Colonic mucosa (tissue), 4 donors: ENCODE measurements at regions not wholly inside any gene's neighbourhood (a gene's known extent, or its start where the extent isn't known, plus 50 kb on each side); places are given as distances from the start of the nearest gene placed in this dataset.

Experiments used
- DNase-seq: peaks from one replicate; pipeline ENCODE4 v3.0.0-alpha.2; 2020
- H3K27ac ChIP-seq: fragments of 200-600 bp; one replicate; pipeline ENCODE4 v1.8.0; 2021
- H3K27me3 ChIP-seq: fragments of 200-600 bp; one replicate; pipeline ENCODE4 v1.8.0; 2021
- H3K36me3 ChIP-seq: fragments of 200-600 bp; one replicate; pipeline ENCODE4 v1.8.0; 2021
- H3K4me1 ChIP-seq: fragments of 200-600 bp; one replicate; pipeline ENCODE4 v1.8.0; 2021; ENCODE audit warnings: mild to moderate bottlenecking
- H3K4me3 ChIP-seq: fragments of 200-600 bp; one replicate; pipeline ENCODE4 v1.8.0; 2021
- H3K9ac ChIP-seq, 2 donors: one replicate each; pipeline ENCODE4 v1.7.0; 2013; ENCODE audit warnings: control low read depth in 2 of 2, low read depth in 2 of 2, low read length in 2 of 2
- H3K9me3 ChIP-seq: fragments of 200-600 bp; one replicate; pipeline ENCODE4 v1.8.0; 2021
- intact Hi-C: fragments of 100-400 bp; cut with DNase I; formaldehyde crosslinking; loops from one replicate; pipeline ENCODE4 v1.14.1; 2022
- TF ChIP-seq, protein P1 (sequence below): fragments of 200-600 bp; IDR thresholded peaks from one replicate; pipeline ENCODE4 v1.8.0; 2022; ENCODE audit warnings: antibody characterized with exemption, mild to moderate bottlenecking
- donor health status: healthy.
- donor health status: DM: no; HTN: no; CAD: no.
- donor health status: DM: no; HTN: no; CAD: no.

DNA sequence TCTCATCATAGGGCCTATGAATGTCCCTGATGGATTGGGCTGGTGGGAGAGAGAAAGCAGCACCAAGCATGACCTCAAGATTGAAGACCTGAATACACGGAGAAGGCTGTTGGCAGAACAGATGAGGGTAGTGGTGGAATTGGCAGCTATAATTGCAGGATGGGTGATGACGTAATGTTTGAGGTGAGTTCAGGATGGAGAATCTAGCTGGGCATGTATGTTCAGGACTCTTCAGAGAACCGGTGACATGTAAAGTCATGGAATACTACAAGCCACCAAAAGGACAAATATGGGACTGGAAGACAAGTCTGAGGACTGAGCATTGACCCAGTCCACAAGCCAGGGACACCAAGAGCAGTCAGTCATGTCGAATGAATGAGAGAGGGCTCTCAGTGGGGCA lies 999.8 kb upstream of the TMEM132C start:
- Histone ChIP-seq H3K27me3 (no peaks in the 10 kb centered on the region), H3K4me3 (no peak overlapping the region), H3K9me3 (no peaks in the 10 kb centered on the region), H3K9ac (no peak overlapping the region), H3K27ac (no peak overlapping the region), H3K4me1 (no peaks in the 10 kb centered on the region), H3K36me3 (no peaks in the 10 kb centered on the region)
- intact Hi-C loops, result no loop called here
- TF ChIP-seq, protein P1, sequence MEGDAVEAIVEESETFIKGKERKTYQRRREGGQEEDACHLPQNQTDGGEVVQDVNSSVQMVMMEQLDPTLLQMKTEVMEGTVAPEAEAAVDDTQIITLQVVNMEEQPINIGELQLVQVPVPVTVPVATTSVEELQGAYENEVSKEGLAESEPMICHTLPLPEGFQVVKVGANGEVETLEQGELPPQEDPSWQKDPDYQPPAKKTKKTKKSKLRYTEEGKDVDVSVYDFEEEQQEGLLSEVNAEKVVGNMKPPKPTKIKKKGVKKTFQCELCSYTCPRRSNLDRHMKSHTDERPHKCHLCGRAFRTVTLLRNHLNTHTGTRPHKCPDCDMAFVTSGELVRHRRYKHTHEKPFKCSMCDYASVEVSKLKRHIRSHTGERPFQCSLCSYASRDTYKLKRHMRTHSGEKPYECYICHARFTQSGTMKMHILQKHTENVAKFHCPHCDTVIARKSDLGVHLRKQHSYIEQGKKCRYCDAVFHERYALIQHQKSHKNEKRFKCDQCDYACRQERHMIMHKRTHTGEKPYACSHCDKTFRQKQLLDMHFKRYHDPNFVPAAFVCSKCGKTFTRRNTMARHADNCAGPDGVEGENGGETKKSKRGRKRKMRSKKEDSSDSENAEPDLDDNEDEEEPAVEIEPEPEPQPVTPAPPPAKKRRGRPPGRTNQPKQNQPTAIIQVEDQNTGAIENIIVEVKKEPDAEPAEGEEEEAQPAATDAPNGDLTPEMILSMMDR, result no peak
- DNase-seq, result no peak

DNA sequence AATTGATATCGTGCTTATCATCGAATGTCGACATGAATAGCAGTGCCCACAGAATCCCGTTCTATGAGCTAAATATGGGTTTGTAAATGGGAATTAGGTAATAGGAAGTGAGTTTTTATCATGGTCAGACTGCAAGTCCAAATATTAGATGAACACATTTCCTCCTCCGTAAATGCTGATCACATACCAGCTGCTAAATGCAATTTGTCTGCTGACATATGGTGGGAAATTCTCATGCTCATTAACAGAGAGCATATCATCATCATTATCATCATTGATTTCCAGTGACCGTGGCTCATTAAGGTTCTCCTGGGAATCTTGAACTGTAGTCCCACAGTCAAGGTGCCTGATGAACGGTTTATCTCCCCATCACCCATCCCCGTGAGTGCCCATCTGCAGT lies 998.8 kb upstream of the TMEM132C start:
- no peaks in the 10 kb centered on the region for H3K4me1 ChIP-seq
- no peak overlapping the region for H3K4me3 ChIP-seq
- H3K27ac ChIP-seq, result no peak overlapping the region
- TF ChIP-seq, protein P1, result no peak
- intact Hi-C loops, result no loop called here
- H3K36me3 ChIP-seq, result no peaks in the 10 kb centered on the region
- no peaks in the 10 kb centered on the region for H3K9me3 ChIP-seq
- no peak for DNase-seq
- no peak overlapping the region for H3K9ac ChIP-seq
- no peaks in the 10 kb centered on the region for H3K27me3 ChIP-seq

DNA sequence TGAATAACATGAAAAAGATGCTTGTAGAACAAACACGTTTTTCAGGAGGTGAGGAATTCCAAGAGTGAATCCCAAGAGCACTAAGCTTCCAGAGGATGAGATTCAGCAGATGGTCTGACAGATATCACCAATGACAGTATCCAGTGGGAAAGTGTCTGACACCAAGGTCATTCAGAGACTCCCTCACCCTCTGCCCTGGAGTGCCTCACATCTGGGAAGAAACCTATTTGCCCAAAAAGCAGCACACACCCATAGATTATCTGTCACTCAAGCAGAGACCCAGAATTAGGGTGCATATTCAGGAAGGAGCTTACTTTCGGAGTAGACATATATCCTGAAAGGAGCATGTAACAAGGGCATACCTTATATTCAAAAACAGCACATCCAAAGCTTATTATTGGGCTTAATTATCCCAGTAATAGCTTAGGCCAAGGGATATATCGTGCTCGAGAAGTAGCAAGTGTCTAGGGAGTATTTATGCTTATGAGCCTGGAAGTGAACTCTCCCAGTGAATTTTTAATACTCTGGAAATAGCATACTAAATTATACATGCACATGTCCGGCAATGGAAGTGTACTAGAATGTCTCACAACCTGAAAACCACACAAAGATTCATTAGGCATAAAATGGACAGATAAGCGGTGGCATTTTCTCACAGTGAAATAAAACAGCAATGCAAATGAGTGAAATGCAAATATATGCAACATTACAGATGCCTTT lies 998.1 kb upstream of the TMEM132C start:
- Histone ChIP-seq H3K4me1 (no peaks in the 10 kb centered on the region), H3K4me3 (no peak overlapping the region), H3K27ac (no peak overlapping the region), H3K9ac (no peak overlapping the region), H3K27me3 (no peaks in the 10 kb centered on the region), H3K36me3 (no peaks in the 10 kb centered on the region), H3K9me3 (no peaks in the 10 kb centered on the region)
- TF ChIP-seq, protein P1, result no peak
- intact Hi-C loops, result no loop called here
- DNase-seq, result no peak

- intact Hi-C loops, result no loop called here
- Histone ChIP-seq H3K4me3 (no peak overlapping the region), H3K9me3 (no peaks in the 10 kb centered on the region), H3K27me3 (no peaks in the 10 kb centered on the region), H3K27ac (no peak overlapping the region), H3K36me3 (no peaks in the 10 kb centered on the region), H3K4me1 (no peaks in the 10 kb centered on the region), H3K9ac (no peak overlapping the region)
- DNase-seq, result no peak
- TF ChIP-seq, protein P1, result no peak
These were observed 996.8 kb upstream of the TMEM132C start for GRCh38 chr12:127270193-127270592.

DNA sequence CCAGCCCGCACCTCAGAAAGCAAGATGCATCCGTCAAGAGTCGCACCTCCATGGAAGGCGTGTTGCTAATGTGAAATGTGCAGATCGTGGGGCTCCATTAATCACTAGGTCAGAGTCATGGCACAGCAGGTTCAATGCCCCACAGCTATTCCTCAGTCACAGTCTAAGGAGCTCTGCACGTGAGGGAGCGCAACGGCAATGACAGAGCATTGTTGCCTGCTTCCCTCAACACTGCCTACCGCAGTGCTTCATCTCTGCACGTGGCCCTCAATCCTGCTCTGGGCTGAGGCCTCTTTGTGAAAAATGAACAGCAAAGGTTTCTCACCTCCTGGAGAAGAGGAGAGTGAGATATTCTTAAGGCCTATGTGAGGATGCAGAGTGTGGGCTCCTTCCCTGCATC lies 995.2 kb upstream of the TMEM132C start:
- no peaks in the 10 kb centered on the region for H3K27me3 ChIP-seq
- TF ChIP-seq, protein P1, result no peak
- intact Hi-C loops, result no loop called here
- no peaks in the 10 kb centered on the region for H3K4me1 ChIP-seq
- DNase-seq, result no peak
- H3K9me3 ChIP-seq, result no peaks in the 10 kb centered on the region
- H3K27ac ChIP-seq, result no peak overlapping the region
- H3K36me3 ChIP-seq, result no peaks in the 10 kb centered on the region
- no peak overlapping the region for H3K9ac ChIP-seq
- no peak overlapping the region for H3K4me3 ChIP-seq
